Suprapubic skin (tissue), 4 donors: ENCODE measurements at regions not wholly inside any gene's neighbourhood (a gene's known extent, or its start where the extent isn't known, plus 50 kb on each side); places are given as distances from the start of the nearest gene placed in this dataset.
A peak's percentile ranks its signal among the peaks of the same experiment; 100 is the strongest.
"Not testable (repeated sequence)": the region's sequence is repeated elsewhere in the genome, so short reads cannot be mapped to it uniquely, and the experiment has no call there.

Experiments
- DNase-seq, 2 donors: peaks; one replicate each; pipeline ENCODE4 v3.0.0-alpha.2; 2019; ENCODE audit warnings: low spot score in 2 of 2
- H3K27ac ChIP-seq: fragments of 200-600 bp; sonication (generic); one replicate; pipeline ENCODE4 v1.5.1; 2019
- H3K27me3 ChIP-seq: fragments of 200-600 bp; sonication (generic); one replicate; pipeline ENCODE4 v1.5.1; 2019
- H3K36me3 ChIP-seq: fragments of 200-600 bp; sonication (generic); one replicate; pipeline ENCODE4 v1.5.1; 2019
- H3K4me1 ChIP-seq: fragments of 200-600 bp; sonication (generic); one replicate; pipeline ENCODE4 v1.5.1; 2019
- H3K4me3 ChIP-seq: fragments of 200-600 bp; sonication (generic); one replicate; pipeline ENCODE4 v1.5.1; 2019; ENCODE audit warnings: mild to moderate bottlenecking
- H3K9me3 ChIP-seq: fragments of 200-600 bp; sonication (generic); one replicate; pipeline ENCODE4 v1.5.1; 2019
- EP300 ChIP-seq: sonication (generic); formaldehyde crosslinking; IDR thresholded peaks from one replicate; pipeline ENCODE4 v1.6.1; 2017; ENCODE audit warnings: antibody characterized with exemption
- POLR2A ChIP-seq, 2 donors: fragments of 450-650 bp; IDR thresholded peaks; one replicate each; pipeline ENCODE4 v1.6.1; 2017; ENCODE audit warnings: antibody characterized with exemption in 2 of 2, mild to moderate bottlenecking in 2 of 2, moderate library complexity in 2 of 2
- POLR2AphosphoS5 ChIP-seq, 3 donors: sonication (generic); formaldehyde crosslinking; IDR thresholded peaks; one replicate each; pipeline ENCODE4 v1.6.1; 2017; ENCODE audit warnings: antibody characterized with exemption in 3 of 3
- WGBS: methylation state at CpG from one replicate; pipeline ENCODE4 v1.1.5; 2018; 5-methylcytosine and 5-hydroxymethylcytosine counted together
- TF ChIP-seq, protein P1 (sequence below), 2 donors: fragments of 200-600 bp in 1 of 2; fragments of 450-650 bp in 1 of 2; sonication (generic) in 1 of 2; IDR thresholded peaks; one replicate each; pipeline ENCODE4 v1.5.1; 2016 to 2019; ENCODE audit warnings: antibody characterized with exemption in 2 of 2, mild to moderate bottlenecking in 1 of 2, moderate library complexity in 1 of 2

DNA sequence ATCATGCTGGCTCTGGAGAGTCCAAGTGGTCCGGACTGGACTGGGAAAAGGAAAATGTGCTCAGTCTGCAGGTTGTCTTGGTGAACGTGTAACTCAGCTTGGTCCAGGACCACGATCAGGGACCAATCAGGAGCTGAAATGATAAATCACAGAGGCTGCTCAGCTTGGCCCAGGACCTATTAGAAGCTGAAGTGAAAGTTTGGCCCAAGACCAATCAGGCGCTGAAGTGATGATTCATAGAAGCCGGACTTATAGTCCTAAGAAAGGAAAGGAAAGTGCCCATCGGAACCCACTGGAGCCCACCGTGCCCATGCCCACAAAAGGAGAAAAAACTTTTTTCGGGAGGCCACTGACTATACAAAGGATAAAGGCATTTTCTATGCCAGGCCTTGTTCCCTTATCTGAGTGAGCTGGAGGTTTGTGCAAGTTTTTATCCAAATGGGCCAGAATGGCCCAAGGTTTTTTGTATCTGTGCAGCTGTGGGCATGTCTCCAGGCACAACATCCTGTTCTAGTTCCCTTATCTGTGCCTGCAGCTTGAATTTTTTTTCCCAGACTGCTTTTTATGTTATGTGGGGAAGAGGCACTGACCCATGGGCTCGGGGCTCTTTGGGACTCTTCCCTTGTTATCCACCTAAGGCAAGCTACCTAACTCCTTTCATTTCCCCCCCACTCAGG, 194.4 kb downstream of the FAM133A start:
- no peaks in the 10 kb centered on the region for H3K36me3 ChIP-seq
- no peaks in the 10 kb centered on the region for H3K9me3 ChIP-seq
- DNase-seq = no peak
- no peak overlapping the region for H3K4me3 ChIP-seq
- H3K27ac ChIP-seq = no peak overlapping the region
- no peak for TF ChIP-seq EP300
- TF ChIP-seq, protein P1, sequence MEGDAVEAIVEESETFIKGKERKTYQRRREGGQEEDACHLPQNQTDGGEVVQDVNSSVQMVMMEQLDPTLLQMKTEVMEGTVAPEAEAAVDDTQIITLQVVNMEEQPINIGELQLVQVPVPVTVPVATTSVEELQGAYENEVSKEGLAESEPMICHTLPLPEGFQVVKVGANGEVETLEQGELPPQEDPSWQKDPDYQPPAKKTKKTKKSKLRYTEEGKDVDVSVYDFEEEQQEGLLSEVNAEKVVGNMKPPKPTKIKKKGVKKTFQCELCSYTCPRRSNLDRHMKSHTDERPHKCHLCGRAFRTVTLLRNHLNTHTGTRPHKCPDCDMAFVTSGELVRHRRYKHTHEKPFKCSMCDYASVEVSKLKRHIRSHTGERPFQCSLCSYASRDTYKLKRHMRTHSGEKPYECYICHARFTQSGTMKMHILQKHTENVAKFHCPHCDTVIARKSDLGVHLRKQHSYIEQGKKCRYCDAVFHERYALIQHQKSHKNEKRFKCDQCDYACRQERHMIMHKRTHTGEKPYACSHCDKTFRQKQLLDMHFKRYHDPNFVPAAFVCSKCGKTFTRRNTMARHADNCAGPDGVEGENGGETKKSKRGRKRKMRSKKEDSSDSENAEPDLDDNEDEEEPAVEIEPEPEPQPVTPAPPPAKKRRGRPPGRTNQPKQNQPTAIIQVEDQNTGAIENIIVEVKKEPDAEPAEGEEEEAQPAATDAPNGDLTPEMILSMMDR (IDR thresholded peaks at IDR 0.05) = no peak
- no peak for TF ChIP-seq POLR2AphosphoS5 (IDR thresholded peaks at IDR 0.05)
- TF ChIP-seq POLR2A (IDR thresholded peaks at IDR 0.05) = no peak
- no peaks in the 10 kb centered on the region for H3K27me3 ChIP-seq
- H3K4me1 ChIP-seq = no peaks in the 10 kb centered on the region
- WGBS = 81% methylated on average over 9 of the region's 9 CpGs

DNA sequence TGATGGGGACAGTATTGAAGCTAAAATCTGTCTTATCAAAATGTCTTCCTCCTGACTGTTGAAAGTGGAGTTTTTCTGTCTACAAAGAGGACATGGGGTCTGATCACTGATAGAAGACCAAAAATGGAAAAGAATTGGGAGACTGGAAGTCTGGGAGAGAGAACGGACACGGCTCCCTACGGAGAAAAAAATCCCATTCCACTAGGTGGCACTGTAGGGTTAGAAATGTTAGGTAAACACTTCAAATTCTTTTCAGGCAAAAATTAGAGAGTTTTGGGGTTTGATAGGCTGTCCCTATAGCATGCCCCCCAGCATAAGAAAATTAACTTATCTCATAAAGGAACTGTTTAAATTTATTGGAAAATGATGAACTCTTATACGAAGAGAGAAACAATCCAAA, 200.5 kb downstream of the FAM133A start:
- 16% methylated on average over 4 of the region's 4 CpGs for WGBS
- no peaks in the 10 kb centered on the region for H3K36me3 ChIP-seq
- H3K27ac ChIP-seq = no peak overlapping the region
- H3K4me1 ChIP-seq = no peaks in the 10 kb centered on the region
- TF ChIP-seq, protein P1 (IDR thresholded peaks at IDR 0.05) = peak in 1 of 2 donors; percentile 15
- TF ChIP-seq POLR2AphosphoS5 (IDR thresholded peaks at IDR 0.05) = no peak
- H3K9me3 ChIP-seq = no peaks in the 10 kb centered on the region
- H3K27me3 ChIP-seq = no peaks in the 10 kb centered on the region
- no peak overlapping the region for H3K4me3 ChIP-seq
- no peak for DNase-seq

DNA sequence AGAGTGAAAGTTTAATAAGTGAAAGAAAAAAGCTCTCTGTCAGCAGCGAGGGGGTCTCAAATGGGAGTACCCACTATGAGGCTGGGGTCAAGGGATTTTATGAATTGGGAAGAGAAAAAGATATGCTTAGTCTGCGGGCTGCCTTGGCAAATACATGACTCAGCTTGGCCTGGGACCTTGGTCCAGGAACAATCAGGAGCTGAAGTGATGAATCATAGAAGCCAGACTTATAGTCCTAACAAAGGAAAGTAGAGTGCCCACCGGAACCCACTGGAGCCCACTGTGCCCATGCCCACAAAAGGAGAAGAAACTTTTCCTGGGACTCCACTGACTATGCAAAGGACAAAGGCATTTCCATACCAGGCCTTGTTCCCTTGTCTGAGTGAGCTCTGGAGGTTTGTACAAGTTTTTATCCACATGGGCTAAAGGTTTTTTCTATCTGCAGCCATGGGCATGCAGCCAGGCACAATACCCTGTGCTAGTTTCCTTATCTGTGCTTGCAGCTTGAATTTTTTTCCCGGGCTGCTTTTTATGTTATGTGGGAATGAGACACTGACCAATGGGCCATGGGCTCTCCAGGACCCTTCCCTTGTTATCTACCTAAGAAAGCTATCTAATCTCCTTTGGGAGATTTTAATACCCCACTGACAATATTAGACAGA, 201.7 kb downstream of the FAM133A start:
- no peak for DNase-seq
- Histone ChIP-seq H3K27ac (no peak overlapping the region), H3K36me3 (no peaks in the 10 kb centered on the region), H3K4me1 (no peaks in the 10 kb centered on the region), H3K4me3 (no peak overlapping the region), H3K27me3 (no peaks in the 10 kb centered on the region), H3K9me3 (no peaks in the 10 kb centered on the region)
- WGBS = 89% methylated on average over 4 of the region's 4 CpGs
- TF ChIP-seq POLR2AphosphoS5 (IDR thresholded peaks at IDR 0.05) (no peak), POLR2A (IDR thresholded peaks at IDR 0.05) (no peak), EP300 (no peak)
- TF ChIP-seq, protein P1 (IDR thresholded peaks at IDR 0.05) = no peak

DNA sequence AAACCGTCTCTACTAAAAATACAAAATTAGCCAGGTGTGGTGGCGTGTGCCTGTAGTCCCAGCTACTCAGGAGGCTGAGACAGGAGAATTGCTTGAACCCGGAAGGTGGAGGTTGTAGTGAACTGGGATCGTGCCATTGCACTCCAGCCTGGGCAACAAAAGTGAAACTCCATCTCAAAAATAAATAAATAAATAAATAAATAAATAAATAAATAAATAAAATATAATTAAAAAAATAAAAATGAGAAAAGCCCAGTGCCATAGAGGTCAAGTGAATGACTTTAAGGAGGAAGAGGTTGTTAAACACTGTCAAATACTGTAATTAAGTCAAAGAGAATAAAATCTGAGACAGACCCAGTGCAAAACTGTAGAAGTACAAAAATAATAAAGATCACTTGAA, 247.0 kb downstream of the FAM133A start:
- 89% methylated on average over 4 of the region's 4 CpGs for WGBS
- H3K27me3 ChIP-seq, H3K9me3 ChIP-seq, H3K36me3 ChIP-seq, DNase-seq, H3K4me1 ChIP-seq, H3K27ac ChIP-seq, H3K4me3 ChIP-seq: not testable (repeated sequence)

DNA sequence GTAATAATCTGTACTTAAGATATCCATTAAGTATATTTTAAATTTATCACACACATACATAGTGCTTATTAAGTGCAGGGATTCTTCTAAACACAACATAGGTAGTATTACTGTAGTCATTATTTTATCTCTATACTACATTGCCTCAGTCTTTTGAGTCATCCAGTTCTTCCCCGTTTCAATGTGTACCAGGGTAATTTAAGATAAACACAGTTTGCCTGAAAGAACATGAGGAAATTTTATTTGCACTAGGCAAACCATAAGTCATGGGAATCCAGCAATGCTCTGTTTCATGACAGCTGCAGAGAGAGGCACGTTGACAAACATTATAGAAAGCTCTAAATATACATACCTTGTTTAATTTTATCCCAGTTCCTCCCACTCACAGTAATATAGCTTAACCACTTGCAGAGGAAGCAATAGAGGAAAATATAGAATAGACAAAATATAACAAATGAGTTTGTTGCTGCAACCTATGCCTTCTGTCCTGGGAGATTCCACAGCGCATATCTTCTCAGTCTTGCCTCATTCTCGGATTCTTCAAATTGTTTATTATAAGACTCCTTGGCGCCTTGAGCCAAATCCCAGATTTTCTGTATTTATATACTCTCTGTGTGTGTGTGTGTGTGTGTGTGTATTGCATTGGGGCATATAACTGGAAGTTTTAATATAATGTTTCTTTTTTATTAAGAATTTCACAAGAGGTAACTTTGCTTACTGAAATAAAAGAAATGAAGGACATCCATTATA, 258.6 kb downstream of the FAM133A start:
- 61% methylated on average over 5 of the region's 5 CpGs for WGBS
- H3K4me1 ChIP-seq = no peaks in the 10 kb centered on the region
- no peak for DNase-seq
- H3K27ac ChIP-seq = no peak overlapping the region
- H3K9me3 ChIP-seq = no peaks in the 10 kb centered on the region
- no peak overlapping the region for H3K4me3 ChIP-seq
- H3K36me3 ChIP-seq = no peaks in the 10 kb centered on the region
- no peaks in the 10 kb centered on the region for H3K27me3 ChIP-seq
- TF ChIP-seq EP300 (no peak), POLR2AphosphoS5 (IDR thresholded peaks at IDR 0.05) (no peak)

DNA sequence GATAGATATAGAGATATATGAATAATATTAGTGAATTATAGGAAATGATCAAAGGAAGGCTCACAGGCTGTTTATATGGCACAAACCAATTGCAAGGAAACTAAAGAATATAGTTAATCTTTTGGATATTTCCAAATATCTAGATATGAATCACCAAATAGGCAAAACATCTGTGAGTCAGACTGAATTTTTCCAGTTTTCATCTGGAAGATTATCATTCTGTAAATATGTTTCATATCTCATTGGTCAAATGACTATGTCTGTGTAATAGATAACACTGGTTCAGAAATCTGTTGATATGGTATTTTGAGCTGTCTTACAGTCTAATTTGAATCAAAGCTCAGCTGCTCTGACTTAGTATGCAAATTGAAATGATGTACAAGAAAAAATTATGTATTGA, 303.6 kb downstream of the FAM133A start:
- no peak for TF ChIP-seq EP300
- no peak for TF ChIP-seq POLR2A (IDR thresholded peaks at IDR 0.05)
- TF ChIP-seq POLR2AphosphoS5 (IDR thresholded peaks at IDR 0.05) = no peak
- TF ChIP-seq, protein P1 (IDR thresholded peaks at IDR 0.05) = no peak
- H3K27me3 ChIP-seq = no peaks in the 10 kb centered on the region
- DNase-seq = no peak
- no peak overlapping the region for H3K4me3 ChIP-seq
- H3K9me3 ChIP-seq = no peaks in the 10 kb centered on the region
- no peaks in the 10 kb centered on the region for H3K36me3 ChIP-seq
- H3K27ac ChIP-seq = no peak overlapping the region
- no peaks in the 10 kb centered on the region for H3K4me1 ChIP-seq
